ENCODE measurements at regions not wholly inside any gene's neighbourhood (a gene's known extent, or its start where the extent isn't known, plus 50 kb on each side); places are given as distances from the start of the nearest gene placed in this dataset.

DNA sequence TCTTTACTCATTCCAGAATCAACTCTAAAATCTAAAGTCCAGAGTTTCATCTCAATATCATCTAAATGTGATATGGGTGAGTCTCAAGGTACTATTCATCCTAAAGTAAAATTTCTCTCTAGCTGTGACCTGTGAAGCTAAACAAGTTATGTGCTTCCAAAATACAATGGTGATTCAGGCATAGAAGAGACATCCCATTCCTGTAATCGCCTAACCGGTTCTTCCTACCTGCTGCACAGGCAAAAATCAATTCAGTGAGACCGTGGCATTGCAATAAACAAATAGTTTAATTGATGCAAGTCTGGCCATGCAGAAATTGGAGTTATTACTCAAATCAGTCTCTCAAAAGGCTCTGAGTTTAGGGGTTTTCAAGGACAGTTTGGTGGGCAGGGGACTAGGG is 232.8 kb downstream of the UBE3D start:
- 93 to 94% methylated on average over 3 of the region's 3 CpGs for WGBS, 2 donors
- H3K27me3 ChIP-seq = no peaks in the 10 kb centered on the region
- intact Hi-C loops (cut with DNase I; ENCODE audit: low total_unique reads) = no loop called here
- H3K4me3 ChIP-seq = no peak overlapping the region
- no peak for DNase-seq
- H3K36me3 ChIP-seq (ENCODE audit: low read depth, missing control alignments) = no peaks in the 10 kb centered on the region
- no peak overlapping the region for H3K27ac ChIP-seq
- no peaks in the 10 kb centered on the region for H3K9me3 ChIP-seq
- no peaks in the 10 kb centered on the region for H3K4me1 ChIP-seq
- TF ChIP-seq POLR2A (IDR thresholded peaks at IDR 0.05) = no peak
- TF ChIP-seq, protein P1, sequence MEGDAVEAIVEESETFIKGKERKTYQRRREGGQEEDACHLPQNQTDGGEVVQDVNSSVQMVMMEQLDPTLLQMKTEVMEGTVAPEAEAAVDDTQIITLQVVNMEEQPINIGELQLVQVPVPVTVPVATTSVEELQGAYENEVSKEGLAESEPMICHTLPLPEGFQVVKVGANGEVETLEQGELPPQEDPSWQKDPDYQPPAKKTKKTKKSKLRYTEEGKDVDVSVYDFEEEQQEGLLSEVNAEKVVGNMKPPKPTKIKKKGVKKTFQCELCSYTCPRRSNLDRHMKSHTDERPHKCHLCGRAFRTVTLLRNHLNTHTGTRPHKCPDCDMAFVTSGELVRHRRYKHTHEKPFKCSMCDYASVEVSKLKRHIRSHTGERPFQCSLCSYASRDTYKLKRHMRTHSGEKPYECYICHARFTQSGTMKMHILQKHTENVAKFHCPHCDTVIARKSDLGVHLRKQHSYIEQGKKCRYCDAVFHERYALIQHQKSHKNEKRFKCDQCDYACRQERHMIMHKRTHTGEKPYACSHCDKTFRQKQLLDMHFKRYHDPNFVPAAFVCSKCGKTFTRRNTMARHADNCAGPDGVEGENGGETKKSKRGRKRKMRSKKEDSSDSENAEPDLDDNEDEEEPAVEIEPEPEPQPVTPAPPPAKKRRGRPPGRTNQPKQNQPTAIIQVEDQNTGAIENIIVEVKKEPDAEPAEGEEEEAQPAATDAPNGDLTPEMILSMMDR (IDR thresholded peaks at IDR 0.05) = no peak

GRCh38 chr6:82833481-82833880 is 232.2 kb downstream of the UBE3D start:
- H3K27ac ChIP-seq = no peak overlapping the region
- no peak overlapping the region for H3K4me3 ChIP-seq
- no peaks in the 10 kb centered on the region for H3K9me3 ChIP-seq
- H3K36me3 ChIP-seq (ENCODE audit: low read depth, missing control alignments) = no peaks in the 10 kb centered on the region
- no peaks in the 10 kb centered on the region for H3K27me3 ChIP-seq
- intact Hi-C loops (cut with DNase I; ENCODE audit: low total_unique reads) = no loop called here
- H3K4me1 ChIP-seq = no peaks in the 10 kb centered on the region
- TF ChIP-seq, protein P1 (IDR thresholded peaks at IDR 0.05) = no peak
- TF ChIP-seq POLR2A (IDR thresholded peaks at IDR 0.05) = no peak
- DNase-seq = no peak
- WGBS, 2 donors = 74 to 81% methylated on average over 2 of the region's 2 CpGs

- Histone ChIP-seq H3K4me3 (peak overlapping the region in 1 of 2 donors; percentile 32), H3K4me1 (no peaks in the 10 kb centered on the region), H3K27ac (no peak overlapping the region), H3K27me3 (no peaks in the 10 kb centered on the region), H3K9me3 (no peaks in the 10 kb centered on the region), H3K36me3 (ENCODE audit: low read depth, missing control alignments) (no peaks in the 10 kb centered on the region)
- TF ChIP-seq, protein P1 (IDR thresholded peaks at IDR 0.05) = no peak
- no peak for TF ChIP-seq POLR2A (IDR thresholded peaks at IDR 0.05)
- intact Hi-C loops (cut with DNase I; ENCODE audit: low total_unique reads) = no loop called here
- DNase-seq = peak; percentile 36
- 41 to 42% methylated on average over 12 of the region's 12 CpGs for WGBS, 2 donors
Observed at GRCh38 chr6:82836022-82836575, 229.5 kb downstream of the UBE3D start.

- H3K27ac ChIP-seq = no peak overlapping the region
- WGBS, 2 donors = 94 to 100% methylated on average over 1 of the region's 1 CpG
- no peak for DNase-seq
- intact Hi-C loops (cut with DNase I; ENCODE audit: low total_unique reads) = no loop called here
- no peaks in the 10 kb centered on the region for H3K36me3 ChIP-seq (ENCODE audit: low read depth, missing control alignments)
- TF ChIP-seq, protein P1 (IDR thresholded peaks at IDR 0.05) = no peak
- no peaks in the 10 kb centered on the region for H3K9me3 ChIP-seq
- H3K4me3 ChIP-seq = no peak overlapping the region
- H3K27me3 ChIP-seq = no peaks in the 10 kb centered on the region
- no peaks in the 10 kb centered on the region for H3K4me1 ChIP-seq
Observed at GRCh38 chr6:82840571-82840970, 225.1 kb downstream of the UBE3D start.

- Histone ChIP-seq H3K27me3 (no peaks in the 10 kb centered on the region), H3K4me1 (no peaks in the 10 kb centered on the region), H3K4me3 (no peak overlapping the region), H3K9me3 (no peaks in the 10 kb centered on the region), H3K27ac (no peak overlapping the region), H3K36me3 (ENCODE audit: low read depth, missing control alignments) (no peaks in the 10 kb centered on the region)
- TF ChIP-seq, protein P1 (IDR thresholded peaks at IDR 0.05) = no peak
- TF ChIP-seq POLR2A (IDR thresholded peaks at IDR 0.05) = no peak
- 92 to 93% methylated on average over 2 of the region's 2 CpGs for WGBS, 2 donors
- intact Hi-C loops (cut with DNase I; ENCODE audit: low total_unique reads) = no loop called here
- no peak for DNase-seq
Observed at GRCh38 chr6:82841309-82841708, 224.3 kb downstream of the UBE3D start.
